GM12864 (cell line): ENCODE measurements at regions not wholly inside any gene's neighbourhood (a gene's known extent, or its start where the extent isn't known, plus 50 kb on each side); places are given as distances from the start of the nearest gene placed in this dataset.

ENCODE experiments used
- DNase-seq: peaks from one replicate; pipeline ENCODE4 v3.0.0-alpha.2; 2011; ENCODE audit warnings: low read depth
- H3K4me3 ChIP-seq: 2 replicates; pipeline ENCODE4 v1.5.1; 2011; ENCODE audit warnings: mild to moderate bottlenecking, low read depth, low read length, control low read depth
- TF ChIP-seq, protein P1 (sequence below): IDR thresholded peaks from 2 replicates; pipeline ENCODE4 v1.5.1; 2011; ENCODE audit warnings: low read depth, mild to moderate bottlenecking, moderate library complexity, low read length, control low read depth, inconsistent platforms; ENCODE audit errors: missing control alignments

DNA sequence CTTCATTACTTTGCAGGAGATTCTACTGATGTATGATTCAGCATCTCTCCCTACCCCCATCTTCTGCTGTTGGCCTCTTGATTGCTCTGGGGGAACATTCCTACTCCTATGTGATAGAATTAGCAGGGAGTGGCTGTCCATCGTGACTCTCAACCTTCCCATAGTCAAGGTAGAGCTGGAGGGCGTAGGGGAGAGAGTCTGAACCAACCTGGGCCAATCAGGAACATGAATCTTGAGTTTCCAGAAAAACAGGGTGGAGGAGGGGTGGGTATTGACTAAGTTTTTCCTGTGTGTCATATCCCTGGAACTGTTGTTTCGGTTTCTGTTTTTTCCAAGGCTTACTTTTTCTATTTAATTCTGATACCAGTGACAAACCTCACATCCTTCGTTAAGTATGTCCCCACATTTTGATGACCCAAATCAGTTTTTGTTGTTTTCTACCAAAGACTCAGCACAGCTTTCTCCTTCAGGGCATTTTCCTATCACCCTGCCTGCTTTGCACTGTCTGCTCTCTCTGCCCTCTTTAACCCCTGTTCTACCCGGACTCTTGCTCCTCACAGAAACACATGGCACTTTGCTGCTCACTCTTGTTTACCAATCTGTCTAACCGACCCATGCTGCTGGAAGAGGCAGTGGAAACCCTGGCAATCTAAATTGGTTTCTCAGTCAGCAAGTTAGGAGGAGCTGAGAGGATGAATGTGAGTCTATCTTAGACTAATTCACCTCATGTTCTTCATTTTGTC, 1428.3 kb downstream of the AACS start:
- TF ChIP-seq, protein P1, sequence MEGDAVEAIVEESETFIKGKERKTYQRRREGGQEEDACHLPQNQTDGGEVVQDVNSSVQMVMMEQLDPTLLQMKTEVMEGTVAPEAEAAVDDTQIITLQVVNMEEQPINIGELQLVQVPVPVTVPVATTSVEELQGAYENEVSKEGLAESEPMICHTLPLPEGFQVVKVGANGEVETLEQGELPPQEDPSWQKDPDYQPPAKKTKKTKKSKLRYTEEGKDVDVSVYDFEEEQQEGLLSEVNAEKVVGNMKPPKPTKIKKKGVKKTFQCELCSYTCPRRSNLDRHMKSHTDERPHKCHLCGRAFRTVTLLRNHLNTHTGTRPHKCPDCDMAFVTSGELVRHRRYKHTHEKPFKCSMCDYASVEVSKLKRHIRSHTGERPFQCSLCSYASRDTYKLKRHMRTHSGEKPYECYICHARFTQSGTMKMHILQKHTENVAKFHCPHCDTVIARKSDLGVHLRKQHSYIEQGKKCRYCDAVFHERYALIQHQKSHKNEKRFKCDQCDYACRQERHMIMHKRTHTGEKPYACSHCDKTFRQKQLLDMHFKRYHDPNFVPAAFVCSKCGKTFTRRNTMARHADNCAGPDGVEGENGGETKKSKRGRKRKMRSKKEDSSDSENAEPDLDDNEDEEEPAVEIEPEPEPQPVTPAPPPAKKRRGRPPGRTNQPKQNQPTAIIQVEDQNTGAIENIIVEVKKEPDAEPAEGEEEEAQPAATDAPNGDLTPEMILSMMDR: no peak
- no peak overlapping the region for H3K4me3 ChIP-seq
- no peak for DNase-seq

DNA sequence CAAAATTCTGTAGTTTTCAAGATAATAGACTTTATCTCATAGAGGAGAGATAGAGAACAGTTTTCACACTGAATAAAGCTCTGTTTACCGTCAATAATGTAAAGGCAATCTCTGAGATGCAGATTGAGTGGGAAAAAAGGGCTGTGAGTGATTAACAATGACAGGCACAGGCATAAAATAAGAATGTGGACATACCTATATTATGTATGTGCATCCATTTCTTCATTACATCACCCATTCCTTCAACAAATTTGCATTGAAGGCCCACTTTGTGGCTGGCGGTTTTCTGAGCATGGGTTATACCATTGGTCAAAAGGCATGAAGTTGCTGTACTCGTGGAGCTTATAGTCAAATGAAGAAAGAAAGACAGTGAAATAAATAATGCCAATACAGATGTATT, 1431.0 kb downstream of the AACS start:
- DNase-seq: no peak
- no peak overlapping the region for H3K4me3 ChIP-seq
- TF ChIP-seq, protein P1: no peak

DNA sequence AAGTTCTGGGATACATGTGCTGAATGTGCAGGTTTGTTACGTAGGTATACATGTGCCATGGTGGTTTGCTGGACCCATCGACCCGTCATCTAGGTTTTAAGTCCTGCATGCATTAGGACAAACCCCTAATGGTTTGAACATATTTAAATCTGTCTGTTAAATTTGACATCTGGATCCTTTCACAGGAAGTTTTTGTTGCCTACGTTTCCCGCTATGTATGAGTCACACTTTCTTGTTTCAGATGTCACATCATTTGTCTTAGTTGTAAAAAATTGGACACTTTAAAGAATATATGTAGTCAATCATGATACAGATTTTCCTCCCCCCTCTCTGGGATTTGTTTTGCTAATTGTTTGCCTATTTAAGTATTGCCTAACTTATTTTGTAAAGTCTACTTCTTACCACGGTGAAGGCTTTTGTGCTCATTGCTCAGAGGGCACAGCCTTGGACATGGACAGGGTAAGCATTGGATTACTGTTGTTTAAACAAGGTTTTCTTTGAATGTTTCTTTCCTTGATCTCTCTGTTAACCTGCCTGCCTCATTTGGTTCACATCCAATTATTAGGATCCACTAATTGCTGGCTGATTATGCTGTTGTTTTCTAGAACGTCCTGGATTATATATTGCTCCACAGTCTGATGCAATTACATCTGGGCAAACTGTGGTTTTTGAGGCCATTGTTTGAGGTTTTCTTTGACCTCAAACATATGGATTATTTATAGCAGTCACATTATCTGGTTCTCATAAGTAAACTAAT, 1441.4 kb downstream of the AACS start:
- no peak for DNase-seq
- TF ChIP-seq, protein P1: no peak
- H3K4me3 ChIP-seq: no peak overlapping the region

DNA sequence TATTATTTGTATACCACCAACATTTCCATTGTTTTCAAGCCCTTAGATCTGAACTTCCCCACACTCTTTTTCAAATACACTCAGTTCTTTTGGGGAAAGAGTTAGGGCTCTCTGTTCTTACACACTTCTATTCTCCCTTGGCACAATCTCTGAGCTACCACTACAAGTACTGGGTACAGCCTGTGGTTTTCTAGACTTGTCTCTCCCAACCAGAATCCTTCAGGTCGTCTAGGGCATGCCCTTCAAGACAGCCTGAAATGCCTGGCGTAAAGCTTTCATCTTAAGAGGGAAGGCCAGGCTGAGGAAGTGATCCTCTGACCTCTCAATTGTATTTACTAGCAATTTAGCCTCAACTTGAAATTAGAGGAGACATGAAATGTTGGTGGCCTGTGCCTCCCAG, 1442.0 kb downstream of the AACS start:
- no peak overlapping the region for H3K4me3 ChIP-seq
- TF ChIP-seq, protein P1: no peak
- DNase-seq: no peak

DNA sequence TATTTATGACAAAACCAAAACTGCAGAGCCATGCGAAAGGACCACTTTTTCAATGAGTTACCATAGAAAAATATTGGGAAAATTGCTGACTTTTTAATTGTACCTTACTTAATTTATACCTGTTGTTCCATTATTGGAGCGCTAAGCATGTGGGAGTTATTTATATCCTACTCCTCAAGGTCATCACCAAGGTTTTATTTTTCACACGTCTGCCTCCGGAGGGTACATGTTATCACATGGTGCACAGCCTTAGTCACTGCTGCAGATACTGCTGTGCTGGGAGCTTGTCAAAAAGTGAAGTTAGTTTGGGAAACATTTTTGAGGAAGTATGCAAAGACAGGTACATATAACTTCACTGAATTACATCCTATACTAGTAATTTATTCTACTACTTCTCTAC, 1444.3 kb downstream of the AACS start:
- no peak for DNase-seq
- TF ChIP-seq, protein P1: no peak
- H3K4me3 ChIP-seq: no peak overlapping the region

DNA sequence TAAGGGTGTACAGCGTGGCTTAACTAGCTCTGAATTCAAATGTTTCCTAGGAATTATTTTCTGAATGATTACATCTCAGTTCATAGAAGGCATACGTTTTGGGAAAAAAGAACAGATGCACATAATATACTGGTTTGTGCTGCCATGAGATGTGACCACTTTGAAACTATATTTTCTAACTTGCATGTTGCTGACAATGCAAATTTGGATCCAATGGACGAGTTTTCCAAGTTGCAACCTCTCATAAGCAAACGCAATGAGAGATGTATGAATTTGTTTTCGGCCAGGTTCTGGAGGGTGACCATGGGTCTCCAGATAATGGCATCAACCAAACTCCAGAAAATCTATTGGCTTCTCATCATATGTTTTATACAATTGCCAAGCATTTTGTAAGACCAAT, 1445.4 kb downstream of the AACS start:
- H3K4me3 ChIP-seq: no peak overlapping the region
- TF ChIP-seq, protein P1: no peak
- DNase-seq: no peak
